SK-N-MC (cell line): ENCODE measurements at regions not wholly inside any gene's neighbourhood (a gene's known extent, or its start where the extent isn't known, plus 50 kb on each side); places are given as distances from the start of the nearest gene placed in this dataset.

Source experiments
- DNase-seq: peaks from one replicate; pipeline ENCODE4 v3.0.0-alpha.2; 2011; ENCODE audit warnings: low read depth, low spot score
- H3K27ac ChIP-seq: fragments of 200-600 bp; sonication (generic); 2 replicates; pipeline ENCODE4 v1.5.1; 2016; ENCODE audit warnings: mixed run types
- H3K36me3 ChIP-seq: fragments of 200-600 bp; sonication (generic); 2 replicates; pipeline ENCODE4 v1.6.1; 2017; ENCODE audit warnings: antibody characterized with exemption, low read length, mixed read lengths; ENCODE audit not compliant: insufficient read depth
- H3K4me3 ChIP-seq: fragments of 200-600 bp; sonication (generic); 2 replicates; pipeline ENCODE4 v1.5.1; 2016
- H3K9ac ChIP-seq: fragments of 200-600 bp; sonication (generic); 2 replicates; pipeline ENCODE4 v1.8.0; 2017; ENCODE audit warnings: mixed run types, mixed read lengths; ENCODE audit not compliant: insufficient read length
- H3K9me3 ChIP-seq: fragments of 200-600 bp; sonication (generic); 2 replicates; pipeline ENCODE4 v1.6.1; 2017; ENCODE audit warnings: low read depth, mild to moderate bottlenecking, antibody characterized with exemption, low read length, moderate library complexity, mixed read lengths
- EZH2 ChIP-seq: fragments of 200-600 bp; sonication (generic); IDR thresholded peaks from one replicate; pipeline ENCODE4 v1.6.1; 2017; ENCODE audit warnings: antibody characterized with exemption
- FOXP2 ChIP-seq: optimal IDR thresholded peaks from 2 replicates; pipeline ENCODE3; 2011; ENCODE audit warnings: mild to moderate bottlenecking, moderate library complexity; ENCODE audit not compliant: insufficient read depth; ENCODE audit errors: extremely low read length, control extremely low read depth
- POLR2AphosphoS5 ChIP-seq: IDR thresholded peaks from 2 replicates; pipeline ENCODE4 v1.6.1; 2012; ENCODE audit warnings: mild to moderate bottlenecking, low read depth, low read length, borderline replicate concordance

DNA sequence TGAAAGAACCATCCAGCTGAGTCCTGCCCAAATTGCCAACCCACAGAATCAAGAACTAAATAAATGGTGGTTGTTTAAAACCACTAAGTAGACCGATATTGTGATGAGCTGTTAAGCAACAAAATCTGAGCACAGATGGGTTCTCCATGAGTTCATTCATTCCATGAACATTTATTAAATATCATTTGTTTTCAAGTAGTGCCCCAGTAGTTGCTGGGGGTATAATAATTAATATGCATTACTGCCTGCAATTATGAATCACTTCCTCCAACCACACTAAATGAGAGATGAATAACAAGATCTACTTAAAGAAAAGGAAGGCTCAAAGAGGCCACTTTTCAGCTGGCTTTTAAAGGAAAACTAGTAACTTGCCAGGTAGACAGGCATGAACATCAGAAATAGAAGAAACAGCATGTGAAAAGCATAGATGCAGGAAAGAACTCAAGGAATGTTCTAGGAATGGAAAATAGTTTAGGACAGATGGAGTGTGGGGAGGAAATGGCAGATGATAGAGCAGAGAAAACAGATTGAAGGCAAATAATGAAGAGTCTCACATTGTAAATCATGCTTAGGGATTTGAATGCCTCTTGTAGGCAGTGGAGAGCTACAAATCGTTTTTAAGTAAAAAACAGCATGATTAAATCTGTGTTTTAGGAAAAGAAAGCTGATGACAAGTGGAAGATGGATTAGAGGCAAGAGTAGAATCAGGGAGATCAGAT, 641.7 kb upstream of the DIPK2B start:
- no peak overlapping the region for H3K27ac ChIP-seq
- H3K9ac ChIP-seq = no peak overlapping the region
- no peak overlapping the region for H3K4me3 ChIP-seq
- TF ChIP-seq POLR2AphosphoS5 = no peak
- TF ChIP-seq EZH2 = no peak
- no peaks in the 10 kb centered on the region for H3K9me3 ChIP-seq
- DNase-seq = no peak
- peaks cover 49% of the 10 kb centered on the region for H3K36me3 ChIP-seq

DNA sequence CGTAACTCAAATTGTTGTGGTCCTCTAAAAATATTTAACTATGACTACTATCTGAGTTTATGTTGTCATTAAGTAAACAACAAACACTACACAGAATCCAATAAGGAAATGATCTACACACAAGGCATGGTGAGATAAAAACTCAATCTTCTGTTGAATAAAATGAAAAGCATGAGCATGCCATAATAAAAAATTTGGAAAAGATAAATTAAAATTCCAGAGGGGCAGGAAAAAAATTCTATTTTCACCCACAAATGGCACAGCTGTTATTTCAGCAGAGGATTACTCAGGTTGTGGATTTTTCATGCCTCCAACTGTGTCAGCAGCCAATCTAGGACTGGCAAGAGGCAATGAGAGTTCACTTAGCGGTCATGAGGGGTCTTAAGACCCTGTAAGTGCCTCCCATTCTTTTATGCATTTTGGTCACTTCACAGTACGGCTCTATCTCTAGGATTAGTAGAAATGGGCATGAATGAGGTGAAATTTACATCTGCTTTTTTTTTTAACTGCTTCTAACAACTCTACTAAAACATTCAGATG, 639.8 kb upstream of the DIPK2B start:
- H3K36me3 ChIP-seq = peaks cover 32% of the 10 kb centered on the region
- no peaks in the 10 kb centered on the region for H3K9me3 ChIP-seq
- TF ChIP-seq FOXP2 (no peak), EZH2 (no peak), POLR2AphosphoS5 (no peak)
- H3K9ac ChIP-seq = no peak overlapping the region
- 0 out of 2 replicates have a peak overlapping the region, but pooled peaks have one; percentile 11 for H3K27ac ChIP-seq
- H3K4me3 ChIP-seq = no peak overlapping the region
- no peak for DNase-seq

DNA sequence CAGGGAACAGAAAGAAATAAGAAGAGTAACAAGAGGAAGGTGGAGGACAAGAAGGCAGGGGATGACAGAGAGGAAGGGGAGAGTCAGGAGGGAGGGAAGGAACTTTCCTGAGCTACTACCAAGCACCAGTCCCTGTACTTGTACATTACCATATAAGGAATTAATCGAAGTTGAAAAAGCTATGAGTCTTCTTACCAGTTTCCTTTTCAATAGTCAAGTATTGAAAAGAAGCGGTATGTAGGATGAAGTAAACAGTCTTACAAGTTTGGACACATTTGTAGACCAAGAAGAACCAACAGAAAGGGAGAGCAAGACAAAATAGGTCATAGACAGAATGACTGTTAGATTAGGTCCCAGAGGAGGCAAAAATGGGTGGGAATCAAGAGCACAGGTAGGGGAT, 629.7 kb upstream of the DIPK2B start:
- Histone ChIP-seq H3K9ac (no peak overlapping the region), H3K4me3 (no peak overlapping the region), H3K36me3 (peaks cover 17% of the 10 kb centered on the region; the same call in 1 of the 2 replicates), H3K27ac (no peak overlapping the region), H3K9me3 (no peaks in the 10 kb centered on the region)
- DNase-seq = no peak
- no peak for TF ChIP-seq FOXP2
- no peak for TF ChIP-seq POLR2AphosphoS5
- no peak for TF ChIP-seq EZH2

DNA sequence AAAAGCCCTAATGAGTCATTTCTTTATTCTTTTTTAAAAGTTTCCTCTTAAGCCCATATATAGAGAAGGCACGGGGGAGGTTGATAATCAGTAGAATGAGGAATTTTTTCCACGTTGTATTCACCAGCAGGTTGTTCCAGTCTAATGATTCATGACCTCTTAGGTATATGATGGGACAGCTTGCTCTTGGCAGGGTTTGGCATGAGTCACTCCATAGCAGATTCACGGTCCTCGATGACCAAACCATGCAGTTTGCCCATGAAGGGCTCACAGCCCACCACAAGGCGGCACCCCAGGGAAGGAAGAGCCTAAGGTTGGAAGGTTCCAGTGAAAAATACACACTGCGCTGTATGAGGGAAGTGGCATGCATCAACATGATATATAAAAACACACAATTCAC, 623.8 kb upstream of the DIPK2B start:
- TF ChIP-seq POLR2AphosphoS5 = no peak
- TF ChIP-seq FOXP2 = no peak
- DNase-seq = no peak
- H3K27ac ChIP-seq = no peak overlapping the region
- H3K36me3 ChIP-seq = peaks cover 25% of the 10 kb centered on the region
- no peaks in the 10 kb centered on the region for H3K9me3 ChIP-seq
- H3K4me3 ChIP-seq = no peak overlapping the region
- H3K9ac ChIP-seq = no peak overlapping the region

- no peak for DNase-seq
- Histone ChIP-seq H3K9ac (no peak overlapping the region), H3K36me3 (peaks cover 30% of the 10 kb centered on the region), H3K4me3 (no peak overlapping the region), H3K27ac (no peak overlapping the region), H3K9me3 (no peaks in the 10 kb centered on the region)
- TF ChIP-seq EZH2 (no peak), POLR2AphosphoS5 (no peak)
Measured at GRCh38 chrX:45823536-45823935, 622.9 kb upstream of the DIPK2B start.

DNA sequence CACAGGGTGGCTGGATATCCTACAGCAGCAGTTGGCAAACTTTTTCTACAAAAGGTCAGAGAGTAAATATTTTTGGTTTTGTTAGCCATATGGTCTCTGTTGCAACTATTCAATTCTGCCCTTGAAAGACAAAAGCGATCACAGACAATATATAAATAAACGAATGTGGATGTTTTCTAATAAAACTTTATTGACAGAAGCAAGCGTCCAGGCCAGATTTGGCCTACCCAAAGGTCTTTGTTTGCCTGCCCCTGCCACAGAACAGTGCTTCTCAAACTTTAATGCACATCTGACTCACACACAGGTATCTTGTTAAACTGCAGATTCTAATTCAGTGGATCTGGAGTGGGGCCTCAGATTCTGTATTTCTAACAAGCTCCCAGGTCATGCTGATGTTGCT, 621.4 kb upstream of the DIPK2B start:
- H3K9ac ChIP-seq = no peak overlapping the region

DNA sequence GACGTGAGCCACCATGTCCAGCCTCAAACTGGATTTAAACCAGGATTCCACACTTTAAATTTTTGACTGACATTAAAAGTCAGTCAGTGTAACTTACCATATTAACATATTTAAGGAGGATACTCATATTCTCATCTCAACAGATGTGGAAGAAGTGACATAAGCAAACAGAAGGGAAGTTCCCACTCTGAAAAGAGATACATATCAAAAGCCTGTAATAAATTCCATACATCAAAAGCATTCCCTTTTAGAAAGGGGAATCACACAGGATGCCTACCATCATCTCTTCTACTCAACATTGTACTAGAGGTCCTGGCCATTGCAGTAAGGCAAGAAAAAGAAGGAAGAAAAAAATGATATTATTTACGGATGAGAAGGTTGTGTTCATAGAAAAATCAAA, 618.2 kb upstream of the DIPK2B start:
- peaks cover 22% of the 10 kb centered on the region for H3K36me3 ChIP-seq
- H3K27ac ChIP-seq = no peak overlapping the region
- H3K9me3 ChIP-seq = no peaks in the 10 kb centered on the region
- no peak for TF ChIP-seq EZH2
- no peak for TF ChIP-seq POLR2AphosphoS5
- TF ChIP-seq FOXP2 = no peak
- no peak overlapping the region for H3K4me3 ChIP-seq
- no peak overlapping the region for H3K9ac ChIP-seq
- DNase-seq = no peak

More for the DNA sequence above, 621.4 kb upstream of the DIPK2B start:
- H3K4me3 ChIP-seq = no peak overlapping the region
- no peak overlapping the region for H3K27ac ChIP-seq
- peaks cover 27% of the 10 kb centered on the region for H3K36me3 ChIP-seq
- H3K9me3 ChIP-seq = no peaks in the 10 kb centered on the region
- TF ChIP-seq POLR2AphosphoS5 (no peak), FOXP2 (no peak), EZH2 (no peak)
- DNase-seq = no peak

GRCh38 chrX:45815441-45815840, 614.8 kb upstream of the DIPK2B start:
- DNase-seq = no peak

DNA sequence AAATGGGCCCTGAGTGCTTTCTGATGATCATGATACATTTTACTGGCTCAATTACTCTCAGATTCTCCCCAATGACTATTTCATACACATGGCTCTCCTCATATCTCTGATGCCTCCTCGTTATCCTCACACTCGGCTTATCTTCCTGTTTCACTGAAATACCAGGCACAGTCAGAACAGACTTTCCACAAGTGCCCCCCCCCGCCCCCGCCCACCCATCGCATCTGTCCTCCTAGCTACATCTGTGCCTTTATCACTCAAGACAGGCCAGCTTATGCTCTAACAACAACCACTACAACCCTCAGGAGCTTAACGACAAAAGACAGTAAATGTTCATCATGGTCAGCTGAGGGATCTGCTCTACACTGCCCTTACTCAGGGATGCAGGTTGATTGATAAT, 610.6 kb upstream of the DIPK2B start:
- no peak overlapping the region for H3K9ac ChIP-seq
- no peak for DNase-seq
- H3K27ac ChIP-seq = no peak overlapping the region
- peaks cover 3% of the 10 kb centered on the region; the same call in 1 of the 2 replicates for H3K36me3 ChIP-seq
- no peak overlapping the region for H3K4me3 ChIP-seq
- TF ChIP-seq EZH2 (no peak), FOXP2 (no peak), POLR2AphosphoS5 (no peak)
- no peaks in the 10 kb centered on the region for H3K9me3 ChIP-seq

More at GRCh38 chrX:45815441-45815840, 614.8 kb upstream of the DIPK2B start:
- Histone ChIP-seq H3K4me3 (no peak overlapping the region), H3K36me3 (peaks cover 5% of the 10 kb centered on the region; the same call in 1 of the 2 replicates), H3K27ac (no peak overlapping the region), H3K9ac (no peak overlapping the region), H3K9me3 (no peaks in the 10 kb centered on the region)
- TF ChIP-seq FOXP2 (no peak), EZH2 (no peak)
